ENCODE measurements at regions not wholly inside any gene's neighbourhood (a gene's known extent, or its start where the extent isn't known, plus 50 kb on each side); places are given as distances from the start of the nearest gene placed in this dataset.
"Not testable (repeated sequence)": the region's sequence is repeated elsewhere in the genome, so short reads cannot be mapped to it uniquely, and the experiment has no call there.

DNA sequence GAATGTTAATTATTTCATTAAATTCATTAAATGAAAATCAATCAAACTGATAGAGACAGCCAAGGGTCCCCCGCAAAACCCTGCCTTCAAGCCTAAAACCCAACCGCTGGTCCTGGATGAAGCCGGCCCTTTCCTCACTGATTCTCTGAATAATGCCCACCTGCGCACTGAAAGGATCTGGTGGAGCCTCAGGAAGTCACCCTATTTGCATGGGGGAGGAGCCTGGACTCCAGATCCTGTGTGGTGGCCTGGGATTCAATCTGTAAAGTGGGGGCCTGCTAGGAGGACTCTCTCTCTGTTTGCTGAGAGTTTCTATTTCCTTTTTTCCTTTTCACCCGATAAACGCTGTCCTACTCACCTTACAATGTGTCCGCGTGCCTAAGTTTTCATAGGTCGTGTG is 97.9 kb upstream of the ADAMTS3 start:
- no peak for DNase-seq

DNA sequence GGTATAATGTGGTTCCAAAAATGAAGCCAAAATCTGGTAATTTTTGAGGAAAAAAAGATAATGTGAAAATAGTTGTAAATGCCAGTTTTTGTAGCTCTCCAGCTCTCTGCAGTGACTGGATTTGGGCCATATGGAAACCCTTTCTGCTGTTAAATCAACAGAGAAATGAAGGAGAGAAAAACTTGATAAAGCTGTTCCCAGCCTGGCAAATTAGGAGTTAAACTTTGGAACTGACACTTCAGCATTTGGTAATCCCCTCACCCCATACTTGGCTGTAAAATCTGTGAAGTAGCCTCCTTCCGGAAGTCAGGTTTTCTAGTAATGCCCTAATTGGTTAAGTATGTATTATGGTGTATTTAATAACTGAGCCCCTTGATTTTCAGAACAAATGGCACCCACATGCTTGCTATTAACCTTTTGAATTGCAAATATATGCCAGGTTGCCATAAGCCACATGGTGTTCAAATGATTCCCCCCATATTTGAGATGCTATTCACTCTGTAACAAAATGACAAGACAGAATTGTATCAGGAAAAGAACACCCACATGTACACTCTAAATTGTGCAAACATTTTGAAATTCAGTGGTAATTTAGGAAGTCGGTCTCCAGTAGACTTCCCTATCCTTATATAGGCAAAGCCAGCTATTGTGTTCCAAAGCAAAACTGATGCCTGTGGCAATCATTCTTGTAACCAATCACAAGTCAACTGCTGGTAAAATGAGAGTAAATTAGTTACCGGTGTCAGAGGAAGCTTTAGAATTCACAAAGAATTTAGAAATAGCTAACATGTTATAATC is 96.3 kb upstream of the ADAMTS3 start:
- DNase-seq, result no peak

DNA sequence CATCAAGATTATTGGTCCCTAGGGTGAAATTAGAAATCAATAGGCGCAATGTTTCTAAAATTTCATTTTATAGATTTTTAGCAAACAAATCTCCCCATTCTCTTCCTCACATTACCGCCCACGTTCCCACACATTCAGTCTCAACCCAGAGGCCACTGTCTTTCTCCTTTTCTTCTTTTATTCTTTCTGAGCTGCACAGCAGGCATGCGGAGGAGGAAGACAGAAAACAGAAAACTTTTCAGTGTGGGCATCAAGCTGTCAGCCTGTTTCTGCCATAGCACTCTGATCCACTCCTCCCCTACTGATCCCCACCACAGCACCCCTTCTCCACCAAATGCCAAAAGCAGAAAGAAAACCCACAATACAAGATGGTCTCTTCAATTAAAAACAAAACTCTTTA is 94.8 kb upstream of the ADAMTS3 start:
- DNase-seq, result no peak

DNA sequence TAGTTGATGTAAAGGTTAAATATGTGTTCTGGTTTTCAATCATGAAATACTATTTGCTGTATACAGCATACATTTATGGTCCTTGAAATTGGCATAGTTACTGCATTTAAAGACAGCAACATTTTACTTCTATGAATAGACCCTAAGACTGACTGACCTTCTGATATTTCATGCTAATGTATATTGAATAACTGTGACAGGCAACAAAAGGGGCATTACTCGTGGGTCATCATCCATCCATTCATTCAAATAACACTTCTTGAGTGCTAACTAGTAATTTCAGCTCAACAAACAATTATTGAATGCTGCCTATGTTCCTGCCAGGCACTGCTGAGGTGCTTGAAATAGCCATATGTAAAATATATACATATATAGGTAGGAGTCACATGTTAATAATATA is 92.8 kb upstream of the ADAMTS3 start:
- DNase-seq, result no peak

DNA sequence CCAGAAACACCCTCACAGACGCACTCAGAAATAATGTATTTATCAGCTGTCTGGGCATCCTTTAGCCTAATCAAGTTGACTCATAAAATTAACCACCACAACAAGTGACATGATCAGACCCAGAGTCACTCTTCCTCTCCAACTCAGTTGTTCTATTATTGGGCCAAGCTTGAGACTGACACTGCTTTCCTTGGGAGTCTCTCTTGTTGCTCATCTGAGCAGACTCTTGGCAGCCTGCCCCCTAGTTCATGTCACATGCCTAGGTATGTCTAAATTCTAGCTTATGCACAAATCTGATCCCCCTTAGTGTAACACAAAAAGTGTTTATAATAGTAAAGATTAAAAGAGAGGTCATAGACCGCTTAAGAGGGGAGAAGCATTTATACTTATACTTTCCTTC is 72.6 kb upstream of the ADAMTS3 start:
- DNase-seq, result no peak

DNA sequence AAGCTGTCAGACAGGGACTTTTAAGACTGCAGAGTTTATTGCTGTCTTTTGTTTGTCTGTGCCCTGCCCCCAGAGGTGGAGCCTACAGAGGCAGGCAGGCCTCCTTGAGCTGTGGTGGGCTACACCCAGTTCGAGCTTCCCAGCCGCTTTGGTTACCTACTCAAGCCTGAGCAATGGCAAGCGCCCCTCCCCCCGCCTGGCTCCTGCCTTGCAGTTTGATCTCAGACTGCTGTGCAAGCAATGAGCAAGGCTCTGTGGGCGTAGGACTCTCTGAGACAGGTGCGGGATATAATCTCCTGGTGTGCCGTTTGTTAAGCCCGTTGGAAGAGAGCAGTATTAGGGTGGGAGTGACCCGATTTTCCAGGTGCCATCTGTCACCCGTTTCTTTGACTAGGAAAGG is 67.8 kb upstream of the ADAMTS3 start:
- not testable (repeated sequence) for DNase-seq

DNA sequence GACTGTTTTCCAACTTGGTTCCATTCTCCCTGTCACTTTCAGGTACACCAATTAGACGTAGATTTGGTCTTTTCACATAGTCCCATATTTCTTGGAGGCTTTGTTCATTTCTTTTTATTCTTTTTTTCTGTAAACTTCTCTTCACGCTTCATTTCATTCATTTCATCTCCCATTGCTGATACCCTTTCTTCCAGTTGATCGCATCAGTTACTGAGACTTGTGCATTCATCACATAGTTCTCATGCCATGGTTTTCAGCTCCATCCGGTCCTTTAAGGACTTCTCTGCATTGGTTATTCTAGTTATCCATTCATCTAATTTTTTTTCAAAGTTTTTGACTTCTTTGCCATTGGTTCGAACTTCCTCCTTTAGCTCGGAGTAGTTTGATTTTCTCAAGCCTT is 66.9 kb upstream of the ADAMTS3 start:
- not testable (repeated sequence) for DNase-seq

DNA sequence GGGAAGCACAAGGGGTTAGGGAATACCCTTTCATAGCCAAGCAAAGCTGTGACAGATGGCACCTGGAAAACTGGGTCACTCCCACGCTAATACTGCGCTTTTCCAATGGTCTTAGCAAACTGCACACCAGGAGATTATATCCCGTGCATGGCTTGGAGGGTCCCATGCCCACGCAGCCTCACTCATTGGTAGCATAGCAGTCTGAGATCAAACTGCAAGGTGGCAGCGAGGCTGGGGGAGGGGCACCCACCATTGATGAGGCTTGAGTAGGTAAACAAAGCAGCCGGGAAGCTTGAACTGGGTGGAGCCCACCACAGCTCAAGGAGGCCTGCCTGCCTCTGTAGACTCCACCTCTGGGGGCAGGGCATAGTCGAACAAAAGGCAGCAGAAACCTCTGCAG is 63.2 kb upstream of the ADAMTS3 start:
- DNase-seq, result not testable (repeated sequence)

DNA sequence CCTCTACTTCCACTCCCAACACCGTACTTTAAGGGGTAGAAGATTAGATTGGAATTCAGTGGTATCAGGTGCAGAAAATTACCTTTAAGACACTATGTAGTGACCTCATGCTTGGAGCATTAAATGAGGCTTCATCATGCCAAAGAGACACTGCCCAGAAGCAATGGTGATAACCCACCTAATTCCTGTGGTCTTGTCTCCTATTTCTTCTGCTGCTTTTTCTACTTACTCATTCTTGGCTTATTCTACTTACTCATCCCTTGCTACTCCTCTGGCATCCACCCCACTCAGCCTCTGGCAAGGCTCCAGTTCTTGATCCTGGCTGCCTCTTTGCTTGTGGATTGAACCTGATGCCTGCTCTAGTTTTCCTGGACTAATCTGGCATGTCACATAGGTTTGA is 62.3 kb upstream of the ADAMTS3 start:
- DNase-seq, result no peak

DNA sequence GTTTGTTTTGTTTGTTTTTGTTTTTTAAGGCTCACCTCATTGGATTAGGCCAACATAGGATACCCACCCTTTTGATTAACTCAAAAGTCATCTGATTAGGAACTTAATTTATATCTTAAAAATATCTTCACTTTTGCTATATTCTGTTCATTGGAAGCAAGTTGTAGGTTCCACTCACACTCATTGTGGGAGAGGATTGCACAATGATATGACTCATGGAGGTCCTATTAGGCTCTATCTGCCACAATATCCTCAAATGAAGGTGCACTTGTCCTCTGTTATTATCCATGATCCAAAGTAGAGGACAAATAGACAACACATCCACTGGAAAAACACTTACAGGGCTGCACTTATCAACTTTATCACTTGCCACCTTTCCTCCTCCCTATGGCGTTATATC is 60.5 kb upstream of the ADAMTS3 start:
- no peak for DNase-seq

DNA sequence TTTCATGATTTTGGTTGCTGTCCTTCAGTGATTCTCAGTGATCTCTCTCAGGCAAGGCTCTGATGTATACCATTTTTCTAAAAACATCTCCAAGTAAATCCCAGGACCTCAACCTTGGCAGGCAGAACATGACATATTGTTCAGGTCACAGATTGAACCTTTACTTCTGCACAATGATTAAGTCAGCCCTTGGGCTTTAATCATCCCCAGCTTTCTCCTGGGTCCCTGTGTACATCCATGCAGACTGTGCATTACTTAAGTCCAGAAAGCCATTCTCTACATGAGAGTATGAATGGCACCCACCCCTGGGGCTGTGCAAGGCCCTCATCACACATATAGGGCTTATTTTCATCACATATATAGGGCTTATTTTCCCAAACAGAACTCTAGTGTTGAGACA is 58.7 kb upstream of the ADAMTS3 start:
- no peak for DNase-seq
